ENCODE measurements at regions not wholly inside any gene's neighbourhood (a gene's known extent, or its start where the extent isn't known, plus 50 kb on each side); places are given as distances from the start of the nearest gene placed in this dataset.
"Not testable (repeated sequence)": the region's sequence is repeated elsewhere in the genome, so short reads cannot be mapped to it uniquely, and the experiment has no call there.

- no peak for DNase-seq
- Histone ChIP-seq H3K4me1 (ENCODE audit: control insufficient read depth, insufficient read depth, low read length, poor library complexity, severe bottlenecking) (no peaks in the 10 kb centered on the region), H3K9me3 (ENCODE audit: control insufficient read depth, low read length) (no peaks in the 10 kb centered on the region), H3K27ac (ENCODE audit: insufficient read depth, low read length, poor library complexity, severe bottlenecking) (no peak overlapping the region), H3K36me3 (ENCODE audit: control insufficient read depth, insufficient read depth, low read length) (no peaks in the 10 kb centered on the region), H3K27me3 (replicated peaks; ENCODE audit: control insufficient read depth, insufficient read depth, low read length, poor library complexity, severe bottlenecking) (no peaks in the 10 kb centered on the region), H3K4me3 (ENCODE audit: insufficient read depth, low read depth, low read length, poor library complexity, severe bottlenecking) (no peak overlapping the region)
Observed at GRCh38 chr10:7108141-7108540, 302.7 kb downstream of the SFMBT2 start.

- H3K27ac ChIP-seq (ENCODE audit: insufficient read depth, low read length, poor library complexity, severe bottlenecking): no peak overlapping the region
Observed at GRCh38 chr10:7107285-7107684, 303.5 kb downstream of the SFMBT2 start.

GRCh38 chr10:7104379-7104778 lies 306.5 kb downstream of the SFMBT2 start:
- H3K27ac ChIP-seq (ENCODE audit: insufficient read depth, low read length, poor library complexity, severe bottlenecking): not testable (repeated sequence)

More at GRCh38 chr10:7107285-7107684, 303.5 kb downstream of the SFMBT2 start:
- Histone ChIP-seq H3K36me3 (ENCODE audit: control insufficient read depth, insufficient read depth, low read length) (no peaks in the 10 kb centered on the region), H3K4me1 (ENCODE audit: control insufficient read depth, insufficient read depth, low read length, poor library complexity, severe bottlenecking) (no peaks in the 10 kb centered on the region), H3K9me3 (ENCODE audit: control insufficient read depth, low read length) (no peaks in the 10 kb centered on the region), H3K4me3 (ENCODE audit: insufficient read depth, low read depth, low read length, poor library complexity, severe bottlenecking) (no peak overlapping the region), H3K27me3 (replicated peaks; ENCODE audit: control insufficient read depth, insufficient read depth, low read length, poor library complexity, severe bottlenecking) (no peaks in the 10 kb centered on the region)
- DNase-seq: no peak

GRCh38 chr10:7102557-7103349 lies 308.1 kb downstream of the SFMBT2 start:
- Histone ChIP-seq H3K27ac (ENCODE audit: insufficient read depth, low read length, poor library complexity, severe bottlenecking) (no peak overlapping the region), H3K27me3 (replicated peaks; ENCODE audit: control insufficient read depth, insufficient read depth, low read length, poor library complexity, severe bottlenecking) (no peaks in the 10 kb centered on the region)
- DNase-seq: no peak

More at GRCh38 chr10:7104379-7104778, 306.5 kb downstream of the SFMBT2 start:
- H3K36me3 ChIP-seq (ENCODE audit: control insufficient read depth, insufficient read depth, low read length); H3K9me3 ChIP-seq (ENCODE audit: control insufficient read depth, low read length); H3K27me3 ChIP-seq (replicated peaks; ENCODE audit: control insufficient read depth, insufficient read depth, low read length, poor library complexity, severe bottlenecking); DNase-seq; H3K4me3 ChIP-seq (ENCODE audit: insufficient read depth, low read depth, low read length, poor library complexity, severe bottlenecking); H3K4me1 ChIP-seq (ENCODE audit: control insufficient read depth, insufficient read depth, low read length, poor library complexity, severe bottlenecking): not testable (repeated sequence)

GRCh38 chr10:7102084-7102483 lies 308.8 kb downstream of the SFMBT2 start:
- H3K9me3 ChIP-seq (ENCODE audit: control insufficient read depth, low read length): no peaks in the 10 kb centered on the region
- no peak overlapping the region for H3K4me3 ChIP-seq (ENCODE audit: insufficient read depth, low read depth, low read length, poor library complexity, severe bottlenecking)
- no peaks in the 10 kb centered on the region for H3K27me3 ChIP-seq (replicated peaks; ENCODE audit: control insufficient read depth, insufficient read depth, low read length, poor library complexity, severe bottlenecking)
- no peaks in the 10 kb centered on the region for H3K36me3 ChIP-seq (ENCODE audit: control insufficient read depth, insufficient read depth, low read length)
- no peaks in the 10 kb centered on the region for H3K4me1 ChIP-seq (ENCODE audit: control insufficient read depth, insufficient read depth, low read length, poor library complexity, severe bottlenecking)
- DNase-seq: no peak
- no peak overlapping the region for H3K27ac ChIP-seq (ENCODE audit: insufficient read depth, low read length, poor library complexity, severe bottlenecking)

More at GRCh38 chr10:7102557-7103349, 308.1 kb downstream of the SFMBT2 start:
- H3K36me3 ChIP-seq (ENCODE audit: control insufficient read depth, insufficient read depth, low read length): no peaks in the 10 kb centered on the region
- H3K4me3 ChIP-seq (ENCODE audit: insufficient read depth, low read depth, low read length, poor library complexity, severe bottlenecking): no peak overlapping the region
- H3K9me3 ChIP-seq (ENCODE audit: control insufficient read depth, low read length): no peaks in the 10 kb centered on the region
- no peaks in the 10 kb centered on the region for H3K4me1 ChIP-seq (ENCODE audit: control insufficient read depth, insufficient read depth, low read length, poor library complexity, severe bottlenecking)

- Histone ChIP-seq H3K27me3 (replicated peaks; ENCODE audit: control insufficient read depth, insufficient read depth, low read length, poor library complexity, severe bottlenecking) (no peaks in the 10 kb centered on the region), H3K4me3 (ENCODE audit: insufficient read depth, low read depth, low read length, poor library complexity, severe bottlenecking) (no peak overlapping the region), H3K4me1 (ENCODE audit: control insufficient read depth, insufficient read depth, low read length, poor library complexity, severe bottlenecking) (no peaks in the 10 kb centered on the region), H3K9me3 (ENCODE audit: control insufficient read depth, low read length) (no peaks in the 10 kb centered on the region), H3K27ac (ENCODE audit: insufficient read depth, low read length, poor library complexity, severe bottlenecking) (no peak overlapping the region), H3K36me3 (ENCODE audit: control insufficient read depth, insufficient read depth, low read length) (no peaks in the 10 kb centered on the region)
- DNase-seq: no peak
Observed at GRCh38 chr10:7101451-7101850, 309.4 kb downstream of the SFMBT2 start.

- Histone ChIP-seq H3K27ac (ENCODE audit: insufficient read depth, low read length, poor library complexity, severe bottlenecking) (no peak overlapping the region), H3K4me3 (ENCODE audit: insufficient read depth, low read depth, low read length, poor library complexity, severe bottlenecking) (no peak overlapping the region), H3K4me1 (ENCODE audit: control insufficient read depth, insufficient read depth, low read length, poor library complexity, severe bottlenecking) (no peaks in the 10 kb centered on the region), H3K36me3 (ENCODE audit: control insufficient read depth, insufficient read depth, low read length) (no peaks in the 10 kb centered on the region), H3K27me3 (replicated peaks; ENCODE audit: control insufficient read depth, insufficient read depth, low read length, poor library complexity, severe bottlenecking) (no peaks in the 10 kb centered on the region), H3K9me3 (ENCODE audit: control insufficient read depth, low read length) (no peaks in the 10 kb centered on the region)
- no peak for DNase-seq
Observed at GRCh38 chr10:7100032-7100702, 310.7 kb downstream of the SFMBT2 start.

GRCh38 chr10:7098160-7098762 lies 312.6 kb downstream of the SFMBT2 start:
- Histone ChIP-seq H3K4me3 (ENCODE audit: insufficient read depth, low read depth, low read length, poor library complexity, severe bottlenecking) (no peak overlapping the region), H3K9me3 (ENCODE audit: control insufficient read depth, low read length) (no peaks in the 10 kb centered on the region), H3K36me3 (ENCODE audit: control insufficient read depth, insufficient read depth, low read length) (no peaks in the 10 kb centered on the region), H3K4me1 (ENCODE audit: control insufficient read depth, insufficient read depth, low read length, poor library complexity, severe bottlenecking) (no peaks in the 10 kb centered on the region), H3K27ac (ENCODE audit: insufficient read depth, low read length, poor library complexity, severe bottlenecking) (no peak overlapping the region), H3K27me3 (replicated peaks; ENCODE audit: control insufficient read depth, insufficient read depth, low read length, poor library complexity, severe bottlenecking) (no peaks in the 10 kb centered on the region)
- no peak for DNase-seq

- no peaks in the 10 kb centered on the region for H3K4me1 ChIP-seq (ENCODE audit: control insufficient read depth, insufficient read depth, low read length, poor library complexity, severe bottlenecking)
- no peak for DNase-seq
- no peaks in the 10 kb centered on the region for H3K36me3 ChIP-seq (ENCODE audit: control insufficient read depth, insufficient read depth, low read length)
- H3K27ac ChIP-seq (ENCODE audit: insufficient read depth, low read length, poor library complexity, severe bottlenecking): no peak overlapping the region
- H3K27me3 ChIP-seq (replicated peaks; ENCODE audit: control insufficient read depth, insufficient read depth, low read length, poor library complexity, severe bottlenecking): no peaks in the 10 kb centered on the region
- no peak overlapping the region for H3K4me3 ChIP-seq (ENCODE audit: insufficient read depth, low read depth, low read length, poor library complexity, severe bottlenecking)
- no peaks in the 10 kb centered on the region for H3K9me3 ChIP-seq (ENCODE audit: control insufficient read depth, low read length)
Observed at GRCh38 chr10:7094781-7095180, 316.1 kb downstream of the SFMBT2 start.

- Histone ChIP-seq H3K9me3 (ENCODE audit: control insufficient read depth, low read length) (no peaks in the 10 kb centered on the region), H3K27ac (ENCODE audit: insufficient read depth, low read length, poor library complexity, severe bottlenecking) (no peak overlapping the region), H3K27me3 (replicated peaks; ENCODE audit: control insufficient read depth, insufficient read depth, low read length, poor library complexity, severe bottlenecking) (no peaks in the 10 kb centered on the region), H3K4me1 (ENCODE audit: control insufficient read depth, insufficient read depth, low read length, poor library complexity, severe bottlenecking) (no peaks in the 10 kb centered on the region), H3K4me3 (ENCODE audit: insufficient read depth, low read depth, low read length, poor library complexity, severe bottlenecking) (no peak overlapping the region), H3K36me3 (ENCODE audit: control insufficient read depth, insufficient read depth, low read length) (no peaks in the 10 kb centered on the region)
- no peak for DNase-seq
Observed at GRCh38 chr10:7093368-7093767, 317.5 kb downstream of the SFMBT2 start.

All from effector memory CD4-positive, alpha-beta T cell (primary cell).